T-helper 2 cell treated with Interferon-gamma antibody and Interleukin-4, amounts not matched to agents 5 μg/mL and 100 μg/mL, for 36 hours (primary cell): ENCODE measurements at regions not wholly inside any gene's neighbourhood (a gene's known extent, or its start where the extent isn't known, plus 50 kb on each side); places are given as distances from the start of the nearest gene placed in this dataset.

Source experiments
- DNase-seq: peaks from one replicate; pipeline ENCODE4 v3.0.0; 2021; ENCODE audit warnings: low spot score
- H3K27ac Mint-ChIP-seq: one replicate; pipeline ENCODE4 v1.8.0; 2021; ENCODE audit warnings: mild to moderate bottlenecking, mixed read lengths
- H3K27me3 Mint-ChIP-seq: one replicate; pipeline ENCODE4 v1.8.0; 2021; ENCODE audit warnings: low read depth, mixed read lengths
- H3K36me3 Mint-ChIP-seq: one replicate; pipeline ENCODE4 v1.8.0; 2021; ENCODE audit warnings: low read depth, mixed read lengths
- H3K4me1 Mint-ChIP-seq: one replicate; pipeline ENCODE4 v1.8.0; 2021; ENCODE audit warnings: low read depth, mixed read lengths
- H3K4me3 Mint-ChIP-seq: one replicate; pipeline ENCODE4 v1.8.0; 2022; ENCODE audit warnings: mild to moderate bottlenecking, moderate library complexity, mixed read lengths
- H3K9me3 Mint-ChIP-seq: one replicate; pipeline ENCODE4 v1.8.0; 2021; ENCODE audit warnings: mixed read lengths

DNA sequence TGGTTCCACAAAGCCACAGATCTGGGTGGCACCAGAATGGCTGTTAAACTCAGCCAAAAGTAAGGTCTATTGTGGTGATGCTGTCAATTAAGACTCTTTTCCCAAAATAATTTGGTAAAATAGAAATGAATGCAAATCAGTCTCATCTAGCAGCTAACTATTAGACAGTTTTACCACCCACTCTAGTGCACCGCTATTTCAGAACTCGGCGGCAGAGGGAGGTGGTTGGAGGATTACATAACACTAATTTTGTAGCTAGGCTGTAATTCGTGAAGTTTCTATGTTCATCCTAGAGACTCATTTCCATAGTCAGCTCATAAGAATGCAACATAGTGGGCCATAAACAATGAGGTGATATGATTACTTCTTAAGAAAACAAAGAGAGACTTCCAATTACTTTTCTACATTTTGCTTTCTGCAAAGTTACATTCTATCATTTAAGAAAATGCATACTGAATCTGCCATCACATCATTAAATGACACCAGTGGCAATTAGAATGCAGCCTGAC is 413.8 kb downstream of the FBXO15 start:
- no peak overlapping the region for H3K27ac Mint-ChIP-seq
- H3K27me3 Mint-ChIP-seq, result no peaks in the 10 kb centered on the region
- no peaks in the 10 kb centered on the region for H3K4me1 Mint-ChIP-seq
- H3K36me3 Mint-ChIP-seq, result no peaks in the 10 kb centered on the region
- H3K4me3 Mint-ChIP-seq, result no peak overlapping the region
- no peak for DNase-seq
- H3K9me3 Mint-ChIP-seq, result peaks cover 5% of the 10 kb centered on the region

DNA sequence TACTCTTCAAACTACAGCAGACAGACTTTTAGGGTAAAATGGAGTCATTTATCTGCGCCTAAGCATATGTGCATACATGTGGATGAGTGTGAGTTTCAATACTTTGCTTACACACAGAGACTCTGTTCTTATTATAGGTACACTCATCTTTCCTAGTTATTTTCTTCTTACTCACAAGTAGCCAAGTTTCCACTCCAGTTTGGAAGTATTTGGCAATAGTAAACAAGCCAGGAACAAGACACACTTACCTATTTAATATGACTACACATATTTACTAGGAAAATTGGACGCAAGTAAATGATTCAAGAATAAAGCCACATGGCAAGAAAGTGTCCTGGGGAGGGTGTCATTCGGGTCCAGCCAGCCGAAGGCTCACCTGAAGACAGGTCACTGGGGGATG is 414.3 kb downstream of the FBXO15 start:
- no peak for DNase-seq
- no peaks in the 10 kb centered on the region for H3K4me1 Mint-ChIP-seq
- H3K9me3 Mint-ChIP-seq, result peaks cover 5% of the 10 kb centered on the region
- H3K27me3 Mint-ChIP-seq, result no peaks in the 10 kb centered on the region
- no peaks in the 10 kb centered on the region for H3K36me3 Mint-ChIP-seq
- no peak overlapping the region for H3K4me3 Mint-ChIP-seq
- H3K27ac Mint-ChIP-seq, result no peak overlapping the region

DNA sequence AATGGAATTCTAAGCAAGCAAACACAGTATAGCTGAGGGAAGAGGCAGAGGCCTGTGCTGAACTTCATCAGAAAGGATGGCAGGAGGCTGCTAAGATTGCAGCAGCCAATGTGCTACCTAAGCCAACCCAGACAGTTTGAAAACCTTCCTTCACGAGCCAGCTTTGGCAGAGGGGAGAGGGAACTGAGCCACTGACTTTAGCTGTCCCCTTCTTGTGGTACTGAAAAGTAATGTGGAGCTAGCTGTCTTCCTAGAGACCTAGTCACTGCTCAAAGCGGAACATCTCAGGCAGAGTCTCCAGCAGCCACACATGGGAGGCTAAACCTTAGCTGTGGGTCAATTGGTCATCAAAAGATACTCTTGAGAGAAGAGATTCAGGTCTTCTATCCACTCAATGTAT is 419.0 kb downstream of the FBXO15 start:
- Mint-ChIP-seq H3K4me3 (no peak overlapping the region), H3K4me1 (no peaks in the 10 kb centered on the region), H3K27ac (no peak overlapping the region), H3K27me3 (no peaks in the 10 kb centered on the region), H3K9me3 (peaks cover 5% of the 10 kb centered on the region), H3K36me3 (no peaks in the 10 kb centered on the region)
- DNase-seq, result no peak

DNA sequence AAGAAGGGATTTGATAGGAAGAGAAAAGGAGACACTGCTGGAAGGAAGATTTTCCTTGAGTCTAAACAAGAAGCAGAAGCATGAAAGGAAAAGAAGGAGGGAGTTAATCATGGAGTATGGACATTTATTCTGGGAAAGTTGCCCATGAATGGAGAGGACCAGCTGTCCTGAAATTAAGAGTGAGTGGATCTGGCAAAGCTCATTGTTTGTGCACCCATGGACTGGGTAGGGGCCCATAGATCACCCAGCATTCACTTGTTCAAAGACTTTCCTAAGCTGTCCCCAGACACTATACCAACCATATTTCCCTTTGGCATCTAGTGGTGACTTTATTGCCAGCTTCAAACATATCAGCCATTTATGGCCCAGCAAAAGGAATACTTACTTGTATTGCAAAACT is 422.7 kb downstream of the FBXO15 start:
- Mint-ChIP-seq H3K36me3 (no peaks in the 10 kb centered on the region), H3K27me3 (no peaks in the 10 kb centered on the region), H3K27ac (no peak overlapping the region), H3K4me1 (no peaks in the 10 kb centered on the region), H3K9me3 (no peaks in the 10 kb centered on the region), H3K4me3 (no peak overlapping the region)
- no peak for DNase-seq

DNA sequence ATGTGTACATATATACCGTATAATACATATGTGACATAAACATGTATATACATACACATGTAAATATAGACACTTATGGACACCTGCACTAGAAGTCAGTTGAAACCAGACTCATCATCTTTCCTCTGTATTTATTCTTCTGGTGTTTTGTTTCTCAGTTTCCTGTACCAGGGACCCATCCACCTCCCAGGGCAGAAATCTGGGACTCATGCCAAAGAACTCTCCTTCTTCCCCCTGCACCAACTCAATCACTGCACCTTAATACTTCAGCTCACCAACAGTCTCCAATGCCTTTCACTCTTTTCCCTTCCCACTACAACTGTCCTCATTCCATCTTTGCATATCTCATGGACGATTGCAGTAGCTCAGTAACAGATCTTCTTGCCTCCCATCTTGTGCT is 428.0 kb downstream of the FBXO15 start:
- DNase-seq, result no peak
- H3K36me3 Mint-ChIP-seq, result no peaks in the 10 kb centered on the region
- no peak overlapping the region for H3K27ac Mint-ChIP-seq
- no peak overlapping the region for H3K4me3 Mint-ChIP-seq
- no peaks in the 10 kb centered on the region for H3K9me3 Mint-ChIP-seq
- no peaks in the 10 kb centered on the region for H3K27me3 Mint-ChIP-seq
- no peaks in the 10 kb centered on the region for H3K4me1 Mint-ChIP-seq

DNA sequence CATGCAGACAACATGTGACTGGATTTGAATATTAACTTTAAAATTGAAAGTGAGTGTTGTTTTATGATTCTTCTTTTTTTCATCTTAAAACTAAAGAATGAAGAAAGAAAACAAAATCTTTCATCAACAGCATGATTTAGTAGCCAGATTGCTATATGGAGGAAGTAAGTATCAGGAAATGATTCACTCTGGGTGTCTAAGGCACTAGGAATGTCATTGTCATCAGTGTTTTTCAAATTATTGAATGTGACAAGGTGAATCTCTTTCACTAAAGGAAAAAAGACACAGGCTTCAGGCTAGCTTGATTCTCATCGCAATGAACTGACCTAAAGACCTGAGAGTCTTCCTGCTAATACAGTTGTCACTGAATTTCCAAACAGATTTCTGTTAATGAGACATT is 430.1 kb downstream of the FBXO15 start:
- H3K27ac Mint-ChIP-seq, result no peak overlapping the region
- H3K36me3 Mint-ChIP-seq, result no peaks in the 10 kb centered on the region
- H3K4me1 Mint-ChIP-seq, result no peaks in the 10 kb centered on the region
- no peak overlapping the region for H3K4me3 Mint-ChIP-seq
- H3K27me3 Mint-ChIP-seq, result no peaks in the 10 kb centered on the region
- DNase-seq, result no peak
- no peaks in the 10 kb centered on the region for H3K9me3 Mint-ChIP-seq

DNA sequence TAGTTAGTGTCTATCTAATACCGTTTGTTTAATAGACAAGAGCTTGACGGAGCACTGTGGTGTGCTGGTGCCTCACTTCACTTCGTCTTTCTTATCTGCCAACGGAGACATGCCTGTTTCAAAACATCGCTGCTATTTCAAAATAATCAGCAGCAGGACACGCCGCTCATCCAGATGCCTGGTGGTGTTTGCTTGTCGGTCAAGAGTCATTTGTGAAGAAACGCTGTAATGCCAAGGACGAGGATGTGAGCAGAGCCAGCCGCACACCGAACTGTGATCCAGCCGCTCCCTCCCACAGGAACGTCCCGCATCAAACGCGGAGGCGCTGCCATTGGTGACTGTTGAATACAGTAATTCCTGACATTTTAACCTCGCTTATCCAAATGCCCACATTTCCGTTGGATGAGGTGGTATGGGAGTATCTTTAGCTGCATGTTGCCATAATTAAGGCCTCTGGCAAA is 432.4 kb downstream of the FBXO15 start:
- Mint-ChIP-seq H3K36me3 (no peaks in the 10 kb centered on the region), H3K4me3 (no peak overlapping the region), H3K4me1 (no peaks in the 10 kb centered on the region), H3K27me3 (no peaks in the 10 kb centered on the region), H3K9me3 (no peaks in the 10 kb centered on the region), H3K27ac (no peak overlapping the region)
- DNase-seq, result no peak

DNA sequence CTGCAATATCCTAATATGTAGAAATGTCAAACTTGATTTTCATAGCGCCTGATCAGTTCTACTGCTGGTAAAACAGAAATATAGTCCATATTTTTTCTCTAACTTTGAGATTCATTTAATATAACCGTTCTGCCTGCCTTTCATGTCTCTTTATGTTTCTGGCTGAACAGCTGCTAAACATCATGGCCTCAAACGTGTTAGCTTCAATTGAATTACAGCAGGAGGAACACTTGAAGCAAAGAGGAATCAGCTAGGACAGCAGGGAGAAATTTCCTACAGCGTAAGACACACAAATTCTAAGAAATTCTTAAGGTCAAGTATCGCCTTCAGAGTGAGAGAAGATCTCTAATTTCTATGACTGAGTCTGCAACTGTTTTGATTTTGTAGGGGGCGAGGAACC is 433.2 kb downstream of the FBXO15 start:
- H3K36me3 Mint-ChIP-seq, result no peaks in the 10 kb centered on the region
- no peak overlapping the region for H3K4me3 Mint-ChIP-seq
- H3K27ac Mint-ChIP-seq, result no peak overlapping the region
- no peaks in the 10 kb centered on the region for H3K27me3 Mint-ChIP-seq
- no peak for DNase-seq
- H3K9me3 Mint-ChIP-seq, result no peaks in the 10 kb centered on the region
- no peaks in the 10 kb centered on the region for H3K4me1 Mint-ChIP-seq

DNA sequence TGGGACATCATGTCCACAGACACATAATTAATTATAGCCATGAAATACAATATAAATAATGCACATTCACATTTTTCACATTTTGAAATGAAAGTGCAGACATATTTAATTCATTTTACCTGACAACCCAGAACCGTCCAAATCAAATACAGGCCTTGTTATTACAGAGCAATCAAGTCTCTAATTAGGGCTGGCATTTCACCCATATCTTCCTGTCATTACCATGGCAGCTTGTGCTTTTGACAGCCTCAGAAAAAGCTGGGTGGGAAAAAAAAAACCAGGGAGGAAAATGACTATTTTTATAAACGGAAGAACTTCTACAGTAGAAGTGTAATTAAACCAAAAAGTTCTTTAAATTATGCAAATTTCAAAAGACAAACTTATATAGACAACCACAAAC is 436.4 kb downstream of the FBXO15 start:
- no peak overlapping the region for H3K27ac Mint-ChIP-seq
- no peak overlapping the region for H3K4me3 Mint-ChIP-seq
- no peaks in the 10 kb centered on the region for H3K36me3 Mint-ChIP-seq

DNA sequence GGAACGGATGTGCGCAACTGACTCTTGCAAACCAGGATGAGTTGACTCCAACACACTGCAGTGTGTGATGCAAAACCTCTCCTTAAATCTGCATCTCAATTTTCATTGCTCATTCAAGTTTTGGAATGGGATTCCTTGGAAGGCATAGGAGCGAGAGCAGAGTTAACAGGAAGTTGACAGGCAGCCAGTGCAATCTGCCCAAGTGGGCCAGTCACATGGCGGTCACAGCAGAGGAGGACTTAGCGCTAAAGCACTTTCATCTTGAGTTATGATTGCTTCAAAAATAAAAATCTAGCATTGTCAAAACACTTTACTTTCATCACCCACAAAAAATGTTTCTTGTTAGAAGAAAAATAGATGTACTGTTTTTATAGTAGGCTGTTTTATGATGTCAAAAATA is 439.0 kb downstream of the FBXO15 start:
- Mint-ChIP-seq H3K4me3 (no peak overlapping the region), H3K9me3 (no peaks in the 10 kb centered on the region), H3K27me3 (no peaks in the 10 kb centered on the region)

More for the DNA sequence above, 436.4 kb downstream of the FBXO15 start:
- no peaks in the 10 kb centered on the region for H3K9me3 Mint-ChIP-seq
- no peaks in the 10 kb centered on the region for H3K4me1 Mint-ChIP-seq
- DNase-seq, result no peak
- H3K27me3 Mint-ChIP-seq, result no peaks in the 10 kb centered on the region

DNA sequence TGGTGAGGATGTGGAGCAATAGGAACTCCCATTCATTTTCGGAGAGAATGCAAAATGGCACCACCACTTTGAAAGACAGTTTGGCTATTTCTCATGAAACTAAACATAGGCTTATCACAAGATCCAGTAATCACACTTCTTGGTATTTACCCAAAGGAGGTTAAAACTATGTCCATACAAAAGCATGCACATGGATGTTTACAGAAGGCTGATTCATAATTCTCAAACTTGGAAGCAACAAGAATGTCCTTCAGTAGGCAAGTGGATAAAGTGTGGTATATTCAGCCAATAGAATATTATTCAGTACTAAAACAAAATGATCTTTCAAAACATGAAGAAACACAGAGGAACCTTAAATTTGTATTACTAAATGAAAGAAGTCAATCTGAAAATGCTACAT is 440.6 kb downstream of the FBXO15 start:
- no peaks in the 10 kb centered on the region for H3K4me1 Mint-ChIP-seq
- no peaks in the 10 kb centered on the region for H3K36me3 Mint-ChIP-seq
- no peaks in the 10 kb centered on the region for H3K27me3 Mint-ChIP-seq
- no peak overlapping the region for H3K27ac Mint-ChIP-seq
- H3K9me3 Mint-ChIP-seq, result no peaks in the 10 kb centered on the region
- DNase-seq, result no peak
- no peak overlapping the region for H3K4me3 Mint-ChIP-seq

More for the DNA sequence above, 439.0 kb downstream of the FBXO15 start:
- no peaks in the 10 kb centered on the region for H3K4me1 Mint-ChIP-seq
- H3K36me3 Mint-ChIP-seq, result no peaks in the 10 kb centered on the region
- H3K27ac Mint-ChIP-seq, result no peak overlapping the region
- DNase-seq, result no peak

DNA sequence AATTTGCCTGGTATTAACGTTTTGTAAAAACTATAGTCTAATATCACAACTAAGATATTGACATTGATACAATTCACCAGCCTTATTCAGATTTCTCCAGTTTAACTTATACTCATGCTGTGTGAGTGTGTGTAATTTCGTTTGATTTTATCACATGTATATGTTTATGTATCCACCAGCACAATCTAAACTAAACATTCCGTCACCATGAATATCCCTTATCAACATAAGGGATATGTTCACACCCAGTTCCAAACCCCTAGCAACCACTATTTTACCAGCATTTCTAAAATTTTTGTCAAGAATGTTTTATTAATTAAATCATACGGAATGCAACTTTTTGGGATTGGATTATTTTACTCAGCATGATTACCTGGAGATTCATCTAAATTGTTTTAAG is 450.3 kb downstream of the FBXO15 start:
- Mint-ChIP-seq H3K36me3 (no peaks in the 10 kb centered on the region), H3K4me3 (no peak overlapping the region), H3K9me3 (no peaks in the 10 kb centered on the region), H3K4me1 (no peaks in the 10 kb centered on the region), H3K27me3 (no peaks in the 10 kb centered on the region), H3K27ac (no peak overlapping the region)
- DNase-seq, result no peak

DNA sequence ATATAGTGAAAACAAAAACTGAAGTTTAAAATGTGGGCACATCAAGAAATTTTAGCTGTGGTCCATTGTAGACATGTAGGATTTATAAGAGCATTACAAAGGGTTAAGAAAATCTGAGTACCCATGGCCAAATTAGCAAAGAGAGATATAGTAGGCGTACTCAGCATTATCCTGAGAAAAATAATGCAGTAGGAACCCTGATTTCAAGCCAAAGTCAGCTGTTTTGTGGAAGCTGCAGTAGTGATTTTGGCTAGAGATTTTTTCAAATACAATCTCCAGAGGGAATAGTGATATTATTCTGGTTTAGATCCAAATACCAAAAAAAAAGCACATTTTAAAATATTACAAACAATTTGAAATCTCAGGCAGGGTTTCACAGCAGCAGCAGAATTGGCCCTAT is 450.9 kb downstream of the FBXO15 start:
- H3K27me3 Mint-ChIP-seq, result no peaks in the 10 kb centered on the region
- no peaks in the 10 kb centered on the region for H3K36me3 Mint-ChIP-seq
- no peaks in the 10 kb centered on the region for H3K4me1 Mint-ChIP-seq
- H3K27ac Mint-ChIP-seq, result no peak overlapping the region
- no peak for DNase-seq
- H3K4me3 Mint-ChIP-seq, result no peak overlapping the region
- H3K9me3 Mint-ChIP-seq, result no peaks in the 10 kb centered on the region

DNA sequence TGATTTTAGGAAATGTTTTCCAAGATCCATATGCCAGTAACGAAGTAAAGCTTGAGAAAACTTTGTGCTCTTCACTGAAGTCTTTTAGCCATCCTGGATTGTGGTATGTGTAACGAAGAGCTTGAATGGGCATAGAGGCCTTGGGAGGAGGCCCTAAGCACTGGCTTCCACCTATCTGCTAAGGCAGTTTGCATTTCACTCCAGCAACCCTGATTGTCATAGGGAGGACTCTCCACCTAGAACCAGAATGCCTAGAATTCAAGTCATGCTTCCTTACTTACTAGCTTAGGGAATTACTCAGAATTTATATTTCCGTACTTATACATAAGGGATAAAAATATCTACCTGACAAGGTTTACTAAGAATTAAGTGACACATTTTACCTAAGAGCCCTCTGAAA is 451.5 kb downstream of the FBXO15 start:
- H3K4me1 Mint-ChIP-seq, result no peaks in the 10 kb centered on the region
- no peaks in the 10 kb centered on the region for H3K36me3 Mint-ChIP-seq

DNA sequence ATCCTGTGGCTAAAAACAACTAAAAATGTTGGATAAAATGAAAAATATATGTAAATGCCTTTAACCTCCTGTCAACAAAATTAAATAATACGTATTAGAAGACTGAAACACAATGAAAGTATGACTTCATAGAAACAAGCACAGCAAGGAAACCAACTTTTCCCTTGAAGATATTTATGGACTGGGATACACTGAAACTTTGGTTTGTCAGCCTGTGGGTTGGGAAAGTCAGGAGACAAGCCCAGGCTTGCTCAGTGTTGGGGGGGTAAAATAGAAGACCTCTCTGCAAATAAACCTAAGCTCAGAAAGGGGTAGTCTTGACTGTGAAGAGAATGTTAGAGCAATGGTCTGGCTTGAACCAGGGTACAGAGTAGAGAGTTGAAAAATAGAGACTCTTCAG is 454.5 kb downstream of the FBXO15 start:
- Mint-ChIP-seq H3K27me3 (no peaks in the 10 kb centered on the region), H3K36me3 (no peaks in the 10 kb centered on the region), H3K4me3 (no peak overlapping the region), H3K4me1 (no peaks in the 10 kb centered on the region), H3K9me3 (no peaks in the 10 kb centered on the region), H3K27ac (no peak overlapping the region)
- DNase-seq, result no peak

More for the DNA sequence above, 451.5 kb downstream of the FBXO15 start:
- no peak for DNase-seq
- Mint-ChIP-seq H3K4me3 (no peak overlapping the region), H3K27ac (no peak overlapping the region), H3K9me3 (no peaks in the 10 kb centered on the region), H3K27me3 (no peaks in the 10 kb centered on the region)
